Embryonic facial prominence (tissue), 1 donor: ENCODE measurements at regions not wholly inside any gene's neighbourhood (a gene's known extent, or its start where the extent isn't known, plus 50 kb on each side); places are given as distances from the start of the nearest gene placed in this dataset.

Experiments used
- DNase-seq: peaks from one replicate; pipeline ENCODE4 v3.0.0-alpha.2; 2016; ENCODE audit errors: extremely low spot score

DNA sequence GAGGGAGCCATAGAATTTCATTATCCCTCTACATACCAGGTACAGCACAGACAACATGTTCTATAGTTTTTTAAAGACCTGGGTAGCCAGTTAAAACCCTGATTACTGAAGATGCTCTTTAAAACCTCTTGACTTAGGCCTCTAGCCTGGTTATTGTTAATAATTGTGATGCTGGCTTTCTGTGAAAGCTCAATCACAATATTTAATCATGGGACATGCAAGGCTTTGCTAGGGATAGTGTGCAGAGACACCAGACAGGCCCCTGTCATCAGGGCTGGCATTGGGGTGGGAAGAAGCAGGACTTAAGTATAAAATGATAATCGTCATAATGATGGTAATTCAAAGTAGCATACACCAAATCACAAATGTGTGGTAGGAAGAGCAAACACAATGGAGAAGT, 274.4 kb downstream of the PTBP2 start:
- no peak for DNase-seq

GRCh38 chr1:96997717-96998116, 276.1 kb downstream of the PTBP2 start:
- DNase-seq = no peak

GRCh38 chr1:96998466-96998865, 276.9 kb downstream of the PTBP2 start:
- DNase-seq = no peak

DNA sequence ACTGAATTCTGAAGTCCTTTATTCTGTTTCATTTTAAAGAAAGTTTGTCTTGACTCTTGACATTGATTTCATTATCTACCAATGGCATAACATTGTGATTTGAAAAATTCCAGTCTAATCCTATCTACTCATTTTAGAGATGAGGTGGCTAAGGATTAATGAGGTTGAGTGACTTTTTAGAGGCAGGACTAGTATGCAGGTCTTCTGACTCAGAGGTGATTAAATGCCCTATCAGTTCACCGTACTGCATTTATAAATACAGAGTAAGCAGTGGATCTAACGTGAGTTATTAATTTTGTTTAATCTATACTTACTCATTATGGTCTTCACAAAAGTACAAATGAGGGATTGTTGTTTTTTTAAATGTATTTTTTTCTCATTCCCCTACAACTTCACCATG, 277.6 kb downstream of the PTBP2 start:
- no peak for DNase-seq

DNA sequence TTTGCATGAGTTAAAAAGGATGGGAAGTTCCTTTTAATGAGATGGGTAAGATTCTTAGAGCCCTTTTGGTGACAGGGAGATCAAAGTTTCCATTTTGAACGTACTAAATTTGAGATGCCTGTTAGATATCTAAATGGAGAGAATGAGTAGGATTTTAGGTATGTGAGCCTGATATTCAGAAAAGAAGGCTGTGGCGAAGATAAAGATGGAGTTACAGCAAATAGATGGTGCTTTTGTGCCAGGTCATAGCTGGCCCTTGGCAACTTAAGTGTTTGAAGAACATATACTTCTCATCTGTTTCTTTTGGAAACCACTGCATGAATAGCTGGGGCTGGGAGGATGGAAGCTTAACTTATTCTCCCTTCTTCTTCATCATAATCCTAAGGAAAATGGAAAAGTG, 282.5 kb downstream of the PTBP2 start:
- no peak for DNase-seq

DNA sequence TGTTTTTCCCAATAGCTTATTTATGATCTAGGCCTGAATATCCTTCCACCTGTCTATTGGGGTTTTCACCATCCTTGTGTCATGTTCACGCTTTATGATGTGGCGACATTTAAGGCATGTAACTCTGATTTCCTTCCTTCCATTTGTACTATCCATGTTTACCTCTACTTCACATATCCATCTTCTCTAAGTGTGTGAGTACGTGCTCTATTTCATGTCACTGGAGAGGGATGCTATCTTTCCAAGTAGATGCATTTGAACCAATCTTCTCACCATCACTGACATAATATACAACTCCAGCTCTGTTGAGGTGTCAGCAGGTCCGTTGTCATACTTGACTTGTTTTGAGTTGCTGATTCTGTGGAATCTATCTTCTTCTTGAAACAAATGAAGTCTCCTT, 283.2 kb downstream of the PTBP2 start:
- no peak for DNase-seq

DNA sequence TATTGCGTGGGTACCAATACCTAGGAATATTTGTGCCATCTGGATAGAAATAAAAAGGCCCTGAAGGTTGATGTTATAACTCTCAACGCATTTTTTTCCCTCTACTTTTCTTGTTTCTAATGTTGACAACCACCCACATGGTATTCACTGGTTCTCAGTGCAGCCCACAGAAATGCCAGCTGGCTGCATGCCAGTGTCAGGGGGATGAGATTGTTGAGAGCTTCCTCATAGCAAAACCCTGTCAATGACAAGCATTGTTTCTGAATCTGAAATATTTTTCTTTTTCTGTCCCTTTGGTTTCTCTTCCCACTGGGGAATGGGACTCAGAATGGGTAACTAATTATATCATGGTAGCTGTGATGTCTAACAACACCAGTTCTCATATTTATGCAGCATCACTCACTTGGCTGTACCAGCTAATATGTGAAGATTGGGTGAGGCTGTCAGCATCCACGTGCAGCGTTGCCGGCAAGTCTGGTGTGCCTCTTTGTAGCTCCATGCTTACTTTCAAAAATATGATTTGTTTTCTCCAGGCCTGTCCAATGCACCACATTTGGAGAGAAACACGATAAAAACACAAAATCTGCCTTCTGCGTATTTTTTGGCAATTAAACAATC, 284.6 kb downstream of the PTBP2 start:
- DNase-seq = no peak

DNA sequence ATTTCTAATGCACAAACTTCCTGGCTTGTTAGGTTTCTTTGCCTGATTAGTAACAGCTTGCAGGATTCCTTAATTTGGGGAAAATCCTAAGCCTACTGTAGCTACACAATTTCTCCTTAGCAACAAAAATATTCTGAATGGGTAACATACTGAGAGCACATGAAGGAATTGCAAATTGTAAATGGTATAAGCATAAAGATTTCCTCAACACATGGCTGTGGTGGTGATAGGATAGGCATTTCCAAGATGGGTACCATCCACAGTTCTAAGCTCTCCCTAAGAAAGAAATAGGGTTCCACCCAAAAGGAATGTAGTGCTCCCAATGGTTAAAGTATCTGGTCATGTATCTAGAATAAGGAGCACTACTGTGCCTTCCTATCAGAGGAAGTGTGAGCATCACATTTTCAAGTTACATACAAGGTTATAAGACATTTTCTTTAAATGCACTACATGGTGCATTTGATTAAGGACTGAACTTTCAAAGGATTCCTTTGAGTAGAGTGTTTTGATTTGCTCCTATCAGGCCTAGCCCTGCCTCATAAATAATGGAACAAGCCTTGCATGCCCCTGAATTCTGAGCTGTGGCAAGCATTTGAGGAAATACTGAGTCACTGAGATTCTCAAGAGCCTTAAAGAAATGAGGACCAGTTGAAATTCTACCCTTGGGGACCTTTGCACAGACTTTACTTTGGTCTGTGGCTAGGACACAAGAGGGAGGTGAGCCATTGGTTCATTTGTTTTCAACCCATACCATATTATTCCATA, 286.4 kb downstream of the PTBP2 start:
- DNase-seq = no peak

- DNase-seq = no peak
Observed at GRCh38 chr1:97010566-97011264, 289.1 kb downstream of the PTBP2 start.

GRCh38 chr1:97013136-97013535, 291.6 kb downstream of the PTBP2 start:
- no peak for DNase-seq

GRCh38 chr1:97013941-97014340, 292.4 kb downstream of the PTBP2 start:
- DNase-seq = no peak

DNA sequence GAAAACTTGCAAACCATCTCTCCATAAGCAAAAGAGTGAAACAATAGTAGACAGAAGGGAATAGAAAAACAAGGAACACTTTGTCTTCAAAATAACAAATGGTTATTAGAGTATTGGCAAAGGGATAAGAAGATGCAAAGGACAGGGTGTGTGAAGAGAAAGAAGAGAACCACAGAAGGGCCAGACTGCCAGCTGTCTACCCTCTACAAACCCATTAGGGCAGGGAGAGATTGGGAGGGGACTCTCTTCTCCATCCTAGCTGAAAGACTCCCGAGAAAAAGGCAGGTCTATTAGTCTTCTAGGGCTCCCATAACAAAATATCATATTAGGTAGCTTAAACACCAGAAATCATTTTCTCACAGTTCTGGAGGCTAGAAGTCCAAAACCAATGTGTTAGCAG, 292.8 kb downstream of the PTBP2 start:
- no peak for DNase-seq

- no peak for DNase-seq
Observed at GRCh38 chr1:97017895-97018294, 296.3 kb downstream of the PTBP2 start.
